GM12873 (cell line): ENCODE measurements at regions not wholly inside any gene's neighbourhood (a gene's known extent, or its start where the extent isn't known, plus 50 kb on each side); places are given as distances from the start of the nearest gene placed in this dataset.

Experiments used
- CTCF ChIP-seq: IDR thresholded peaks from 2 replicates; pipeline ENCODE4 v1.5.1; 2012; ENCODE audit warnings: low read depth, mild to moderate bottlenecking, moderate library complexity, low read length, control low read depth; ENCODE audit not compliant: insufficient read depth; ENCODE audit errors: missing control alignments

- no peak for TF ChIP-seq CTCF
Observed at GRCh38 chr11:26245046-26245445, 86.9 kb upstream of the ANO3 start.

DNA sequence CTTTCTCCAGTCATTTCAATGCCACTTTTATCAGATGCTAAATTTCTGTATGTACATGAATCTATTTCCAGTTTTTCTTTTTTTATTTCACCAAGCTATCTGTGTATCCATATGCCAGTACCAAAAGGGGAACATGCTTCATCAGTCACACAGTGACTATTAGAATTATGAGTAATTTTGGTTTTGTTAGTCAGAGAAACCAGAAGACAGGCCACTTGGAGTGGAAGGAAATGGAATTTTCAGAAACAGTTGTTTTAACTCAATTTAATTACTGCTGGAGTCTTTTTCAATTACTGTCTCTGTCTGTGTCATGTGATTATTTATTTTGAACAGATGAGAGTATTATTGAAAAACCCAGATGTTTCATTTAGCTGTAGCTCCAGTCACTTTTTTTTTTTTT, 84.6 kb upstream of the ANO3 start:
- TF ChIP-seq CTCF: no peak

DNA sequence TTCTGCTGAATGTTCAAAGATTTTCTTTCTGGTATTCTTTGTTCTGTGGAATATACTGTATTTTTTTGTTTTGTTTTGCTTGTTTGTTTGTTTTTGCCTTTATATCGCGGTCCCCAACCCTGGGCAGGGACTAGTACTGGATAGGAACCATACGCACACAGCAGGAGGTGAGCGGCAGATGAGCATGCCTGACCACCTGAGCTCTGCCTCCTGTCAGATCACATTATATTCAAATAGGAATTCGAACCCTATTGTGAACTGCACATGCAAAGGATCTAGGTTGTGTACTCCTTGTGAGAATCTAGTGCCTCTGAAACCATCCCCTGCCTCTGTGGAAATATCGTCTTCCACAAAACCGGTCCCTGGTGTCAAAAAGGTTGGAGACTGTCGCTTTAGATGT, 83.3 kb upstream of the ANO3 start:
- no peak for TF ChIP-seq CTCF

GRCh38 chr11:26254378-26254777, 77.6 kb upstream of the ANO3 start:
- no peak for TF ChIP-seq CTCF

GRCh38 chr11:26263769-26264168, 68.2 kb upstream of the ANO3 start:
- no peak for TF ChIP-seq CTCF

DNA sequence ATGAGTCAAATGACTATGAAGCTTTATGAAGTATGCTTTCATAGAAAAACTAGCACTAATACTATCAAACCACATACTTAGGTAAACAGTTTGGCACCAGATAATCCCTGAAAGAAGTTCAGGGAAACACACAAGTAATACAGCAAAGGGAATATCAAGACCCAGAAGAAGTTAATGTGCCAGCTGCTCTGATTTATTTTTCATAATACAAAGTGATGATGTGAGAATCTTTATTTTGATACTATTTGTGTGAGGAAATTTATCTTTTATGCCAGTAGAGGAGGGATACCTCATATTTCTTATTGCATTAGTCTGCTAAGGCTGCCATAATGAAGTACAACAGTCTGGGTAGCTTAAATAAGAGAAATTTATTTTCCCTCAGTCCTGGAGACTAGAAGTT, 67.7 kb upstream of the ANO3 start:
- no peak for TF ChIP-seq CTCF

DNA sequence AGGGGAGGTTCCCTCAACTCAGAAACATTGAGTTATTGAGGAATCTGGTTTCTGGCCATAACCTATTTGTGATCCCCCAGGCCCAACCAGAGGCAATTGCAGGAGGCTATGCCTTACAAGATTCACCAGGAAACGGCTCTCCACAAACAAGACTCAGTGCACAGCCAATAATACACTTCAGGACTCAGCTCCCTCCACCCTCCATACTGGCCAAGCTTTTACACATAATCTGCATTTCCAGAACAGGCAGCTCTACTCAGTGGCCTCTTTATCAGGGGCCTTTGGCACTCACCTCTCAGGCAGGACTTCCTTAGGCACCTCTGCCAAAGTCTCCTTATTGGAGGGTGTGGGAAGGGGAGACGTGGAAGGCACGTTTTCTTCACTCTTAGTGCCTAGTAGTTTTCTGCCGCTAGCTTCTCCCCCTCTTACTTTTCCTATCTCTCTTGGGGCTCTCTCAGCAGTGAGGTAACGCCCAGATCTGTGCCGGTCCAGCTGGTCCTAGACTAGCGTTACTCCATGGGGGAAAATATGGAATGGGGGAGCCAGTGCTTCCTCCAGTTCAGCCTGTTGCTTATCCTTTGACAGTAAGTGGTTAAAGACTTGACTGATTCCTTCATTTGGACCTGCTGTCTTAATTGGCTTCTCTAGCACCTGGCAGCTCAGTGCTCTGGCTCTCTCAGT, 62.8 kb upstream of the ANO3 start:
- no peak for TF ChIP-seq CTCF
